IMR-90 (cell line): ENCODE measurements at regions not wholly inside any gene's neighbourhood (a gene's known extent, or its start where the extent isn't known, plus 50 kb on each side); places are given as distances from the start of the nearest gene placed in this dataset.

Experiments
- ATAC-seq: fragments of 200-7000 bp; cut with Tn5 transposase; 2 replicates; pipeline ENCODE4 v1.9.1; 2020; ENCODE audit warnings: low read depth, mild to moderate bottlenecking, moderate library complexity
- BruUV-seq: library from RNA; stranded (reverse); fragments of 400-500 nt; replicated peaks from 2 replicates; lab custom pipeline; 2021; lab: Mats Ljungman, UMichigan
- CTCF ChIA-PET: fragments of 300-600 bp; formaldehyde crosslinking; extraction: SDS; loops from one replicate; lab custom pipeline; 2021; ENCODE audit warnings: antibody characterized with exemption; lab: Yijun Ruan, JAX
- POLR2A ChIA-PET: fragments of 300-600 bp; sonication (Branson Sonifier 250); formaldehyde crosslinking; loops from one replicate; lab custom pipeline; 2022; ENCODE audit warnings: antibody characterized with exemption; ENCODE audit not compliant: unreplicated experiment; lab: Charles Lee
- DNase-seq: peaks from one replicate; pipeline ENCODE4 v3.0.0; 2013
- H2AFZ ChIP-seq: replicated peaks from 2 replicates; pipeline ENCODE3; 2013; ENCODE audit warnings: low read length, mild to moderate bottlenecking; ENCODE audit not compliant: poor library complexity
- H2AK5ac ChIP-seq: 2 replicates; pipeline ENCODE4 v1.6.1; 2013; ENCODE audit warnings: low read depth, low read length, inconsistent platforms
- H2AK9ac ChIP-seq: replicated peaks from 2 replicates; pipeline ENCODE3; 2013; ENCODE audit warnings: mild to moderate bottlenecking, low read depth, low read length, moderate library complexity; ENCODE audit not compliant: poor library complexity
- H2BK120ac ChIP-seq: 2 replicates; pipeline ENCODE4 v1.6.1; 2013; ENCODE audit warnings: low read depth, low read length, inconsistent platforms
- H2BK15ac ChIP-seq: 3 replicates; pipeline ENCODE4 v1.6.1; 2013; ENCODE audit warnings: low read depth, low read length, inconsistent platforms
- H2BK20ac ChIP-seq: 2 replicates; pipeline ENCODE4 v1.6.1; 2013; ENCODE audit warnings: low read depth, mild to moderate bottlenecking, inconsistent platforms, low read length, moderate library complexity
- H2BK5ac ChIP-seq: 2 replicates; pipeline ENCODE4 v1.6.1; 2013; ENCODE audit warnings: mild to moderate bottlenecking, low read depth, low read length, inconsistent platforms; ENCODE audit not compliant: poor library complexity, severe bottlenecking
- H3K14ac ChIP-seq: replicated peaks from 2 replicates; pipeline ENCODE4 v1.6.1; 2013; ENCODE audit warnings: low read depth, low read length, inconsistent platforms
- H3K18ac ChIP-seq: 2 replicates; pipeline ENCODE4 v1.6.1; 2013; ENCODE audit warnings: low read depth, low read length, control low read depth
- H3K23ac ChIP-seq: 2 replicates; pipeline ENCODE4 v1.6.1; 2013; ENCODE audit warnings: low read depth, low read length, inconsistent platforms
- H3K27ac ChIP-seq: 2 replicates; pipeline ENCODE4 v1.5.1; 2013; ENCODE audit warnings: mild to moderate bottlenecking, control low read depth, low read length; ENCODE audit not compliant: insufficient read depth
- H3K27me3 ChIP-seq: 2 replicates; pipeline ENCODE4 v1.6.1; 2013; ENCODE audit warnings: low read length; ENCODE audit not compliant: control insufficient read depth, insufficient read depth
- H3K36me3 ChIP-seq: 2 replicates; pipeline ENCODE4 v1.6.1; 2013; ENCODE audit warnings: low read length, mixed read lengths; ENCODE audit not compliant: control insufficient read depth, insufficient read depth
- H3K4ac ChIP-seq: 2 replicates; pipeline ENCODE4 v1.6.1; 2013; ENCODE audit warnings: low read depth, low read length, inconsistent platforms
- H3K4me1 ChIP-seq: 2 replicates; pipeline ENCODE4 v1.6.1; 2013; ENCODE audit warnings: low read length, mixed read lengths; ENCODE audit not compliant: control insufficient read depth, insufficient read depth
- H3K4me2 ChIP-seq: 2 replicates; pipeline ENCODE4 v1.6.1; 2013; ENCODE audit warnings: low read depth, mild to moderate bottlenecking, control low read depth, low read length, moderate library complexity
- H3K4me3 ChIP-seq: 2 replicates; pipeline ENCODE4 v1.5.1; 2013; ENCODE audit warnings: low read depth, mild to moderate bottlenecking, control low read depth, low read length, moderate library complexity; ENCODE audit not compliant: insufficient read depth
- H3K56ac ChIP-seq: 2 replicates; pipeline ENCODE4 v1.6.1; 2013; ENCODE audit warnings: low read length, inconsistent platforms; ENCODE audit not compliant: insufficient read depth; ENCODE audit errors: extremely low read depth
- H3K79me1 ChIP-seq, 2 experiments: 2 replicates each; pipeline ENCODE4 v1.6.1; 2013; ENCODE audit warnings: low read length in 2 of 2, inconsistent platforms in 1 of 2, low read depth in 1 of 2
- H3K9ac ChIP-seq: 2 replicates; pipeline ENCODE4 v1.6.1; 2013; ENCODE audit warnings: low read depth, low read length, control low read depth
- H3K9me1 ChIP-seq: 2 replicates; pipeline ENCODE4 v1.6.1; 2013; ENCODE audit warnings: low read length, inconsistent platforms; ENCODE audit not compliant: insufficient read depth
- H3K9me3 ChIP-seq: 2 replicates; pipeline ENCODE4 v1.6.1; 2013; ENCODE audit warnings: low read length; ENCODE audit not compliant: control insufficient read depth, insufficient read depth
- H4K20me1 ChIP-seq: 2 replicates; pipeline ENCODE4 v1.6.1; 2013; ENCODE audit warnings: low read length, inconsistent platforms; ENCODE audit not compliant: insufficient read depth
- H4K5ac ChIP-seq: 2 replicates; pipeline ENCODE4 v1.6.1; 2013; ENCODE audit warnings: mild to moderate bottlenecking, low read depth, low read length, control low read depth
- H4K8ac ChIP-seq, 2 experiments: 2 replicates each; pipeline ENCODE4 v1.6.1; 2013; ENCODE audit warnings: low read depth in 2 of 2, low read length in 2 of 2, control low read depth in 1 of 2, inconsistent platforms in 1 of 2
- H4K91ac ChIP-seq: 2 replicates; pipeline ENCODE4 v1.6.1; 2013; ENCODE audit warnings: low read depth, low read length, inconsistent platforms; ENCODE audit not compliant: insufficient read depth
- MAZ ChIP-seq: IDR thresholded peaks from 2 replicates; pipeline ENCODE4 v1.6.1; 2012; ENCODE audit warnings: low read depth, mild to moderate bottlenecking, low read length, improper control_type of control experiment, moderate library complexity, borderline replicate concordance
- NFE2L2 ChIP-seq: fragments of 150-350 bp; IDR thresholded peaks from 2 replicates; pipeline ENCODE4 v1.6.1; 2016; ENCODE audit warnings: low read depth, mild to moderate bottlenecking, low read length
- POLR2A ChIP-seq: IDR thresholded peaks from 2 replicates; pipeline ENCODE4 v1.6.1; 2012; ENCODE audit warnings: mild to moderate bottlenecking, low read depth, low read length
- WGBS, 2 experiments: methylation state at CpG; one replicate each; pipeline versions ENCODE4 v1.1.5 to v1.1.7; 2013; ENCODE audit warnings: missing lambda C conversion rate in 2 of 2; ENCODE audit not compliant: insufficient read length in 1 of 2; ENCODE audit errors: extremely low coverage in 2 of 2; 5-methylcytosine and 5-hydroxymethylcytosine counted together
- dilution Hi-C: fragments of 300-500 bp; cut with HindIII; formaldehyde crosslinking; loops from one replicate; pipeline ENCODE4 v1.14.3; 2018; ENCODE audit warnings: low sequenced_read_pairs; ENCODE audit not compliant: unreplicated experiment
- in situ Hi-C: fragments of 300-500 bp; cut with MboI; formaldehyde crosslinking; loops from 3 replicates; pipeline ENCODE4 v1.14.3; 2019; ENCODE audit warnings: low sequenced_read_pairs, inconsistent platforms, mixed read lengths
- intact Hi-C: fragments of 100-400 bp; cut with micrococcal nuclease; formaldehyde crosslinking; loops from 2 replicates; pipeline ENCODE4 v1.10.0; 2022

- no peak overlapping the region for H3K4me3 ChIP-seq
- no peak for ATAC-seq
- ChIA-PET POLR2A (no interaction called here), CTCF (no interaction called here)
- H3K56ac ChIP-seq: no peak overlapping the region
- H3K23ac ChIP-seq: no peak overlapping the region
- no peaks in the 10 kb centered on the region for H3K36me3 ChIP-seq
- no peak overlapping the region for H2BK5ac ChIP-seq
- no peaks in the 10 kb centered on the region for H3K9me1 ChIP-seq
- intact Hi-C loops (no loop called here), dilution Hi-C loops (no loop called here), in situ Hi-C loops (no loop called here)
- H2BK120ac ChIP-seq: no peak overlapping the region
- H2AK5ac ChIP-seq: no peak overlapping the region
- no peak overlapping the region for H2BK20ac ChIP-seq
- H4K20me1 ChIP-seq: no peaks in the 10 kb centered on the region
- H3K27ac ChIP-seq: no peak overlapping the region
- H3K79me1 ChIP-seq: no peaks in the 10 kb centered on the region
- no peak overlapping the region for H3K14ac ChIP-seq
- H3K4me2 ChIP-seq: no peak overlapping the region
- no TSS peak for BruUV-seq
- H3K4me1 ChIP-seq: no peaks in the 10 kb centered on the region
- H3K27me3 ChIP-seq: no peaks in the 10 kb centered on the region
- no peak overlapping the region for H4K91ac ChIP-seq
- no peak overlapping the region for H4K8ac ChIP-seq
- no peak overlapping the region for H2AK9ac ChIP-seq
- TF ChIP-seq MAZ (no peak), NFE2L2 (no peak), POLR2A (no peak)
- H3K18ac ChIP-seq: no peak overlapping the region
- no peak overlapping the region for H2AFZ ChIP-seq
- no peak for DNase-seq
- no peak overlapping the region for H4K5ac ChIP-seq
- no peak overlapping the region for H3K9ac ChIP-seq
- no peak overlapping the region for H2BK15ac ChIP-seq
- no peak overlapping the region for H3K4ac ChIP-seq
- no CpG with 5 or more reads among the region's 1 CpG for WGBS, 2 experiments
- no peaks in the 10 kb centered on the region for H3K9me3 ChIP-seq
Measured at GRCh38 chr1:87629673-87630072, 301.0 kb downstream of the LMO4 start.
